Jurkat, Clone E6-1 (cell line): ENCODE measurements at regions not wholly inside any gene's neighbourhood (a gene's known extent, or its start where the extent isn't known, plus 50 kb on each side); places are given as distances from the start of the nearest gene placed in this dataset.
"Not testable (repeated sequence)": the region's sequence is repeated elsewhere in the genome, so short reads cannot be mapped to it uniquely, and the experiment has no call there.

Experiments
- DNase-seq: peaks from one replicate; pipeline ENCODE4 v3.0.0-alpha.2; 2011; ENCODE audit warnings: low read depth, low spot score
- H3K4me3 ChIP-seq: 2 replicates; pipeline ENCODE4 v1.5.1; 2011; ENCODE audit warnings: mild to moderate bottlenecking, low read length, control low read depth, moderate library complexity

DNA sequence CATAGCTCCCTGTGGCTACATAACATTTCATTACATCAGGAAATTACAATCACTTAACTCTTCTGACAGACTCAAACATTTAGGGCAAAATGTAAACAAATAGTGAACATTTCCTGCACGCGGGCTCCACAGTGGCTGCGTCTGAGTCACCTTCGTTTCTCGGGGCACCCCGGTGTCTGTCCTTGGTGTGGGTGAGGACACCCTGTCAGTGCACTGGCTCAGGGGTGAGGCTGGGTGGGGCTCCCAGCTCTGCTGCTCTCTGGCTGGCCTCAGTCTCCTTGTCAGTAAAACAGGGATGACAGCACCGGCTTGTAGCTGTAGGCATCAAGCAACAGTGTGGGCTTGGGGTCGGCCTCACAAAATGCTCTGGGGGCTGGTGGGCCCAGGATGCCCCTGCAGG lies 237.1 kb upstream of the SHH start:
- no peak for DNase-seq
- H3K4me3 ChIP-seq: no peak overlapping the region

DNA sequence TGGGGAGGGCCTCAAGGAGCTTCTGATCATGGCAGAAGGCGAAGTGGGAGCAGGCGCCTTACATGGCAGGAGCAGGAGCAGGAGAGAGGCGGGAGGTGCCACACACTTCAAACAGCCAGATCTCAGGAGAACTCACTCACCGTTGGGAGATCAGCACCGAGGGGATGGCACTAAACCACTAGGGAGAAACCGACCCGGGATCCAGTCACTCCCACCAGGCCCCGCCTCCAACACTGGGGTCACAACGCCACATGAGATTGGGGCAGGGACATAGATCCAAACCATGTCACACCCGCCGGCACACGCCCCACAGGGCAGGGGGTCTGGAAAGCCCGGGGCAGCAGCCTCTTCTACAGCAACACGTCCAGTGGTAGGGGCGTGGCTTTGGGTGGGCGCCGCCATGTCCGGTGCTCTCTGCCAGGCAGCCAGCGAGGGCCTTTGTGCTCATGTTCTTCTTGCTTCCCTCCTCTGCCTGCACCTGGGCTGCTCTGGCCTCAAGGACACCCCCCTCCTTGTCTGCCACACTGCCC lies 233.8 kb upstream of the SHH start:
- DNase-seq: no peak
- H3K4me3 ChIP-seq: no peak overlapping the region

GRCh38 chr7:156043416-156044178 lies 231.3 kb upstream of the SHH start:
- H3K4me3 ChIP-seq: no peak overlapping the region
- no peak for DNase-seq

DNA sequence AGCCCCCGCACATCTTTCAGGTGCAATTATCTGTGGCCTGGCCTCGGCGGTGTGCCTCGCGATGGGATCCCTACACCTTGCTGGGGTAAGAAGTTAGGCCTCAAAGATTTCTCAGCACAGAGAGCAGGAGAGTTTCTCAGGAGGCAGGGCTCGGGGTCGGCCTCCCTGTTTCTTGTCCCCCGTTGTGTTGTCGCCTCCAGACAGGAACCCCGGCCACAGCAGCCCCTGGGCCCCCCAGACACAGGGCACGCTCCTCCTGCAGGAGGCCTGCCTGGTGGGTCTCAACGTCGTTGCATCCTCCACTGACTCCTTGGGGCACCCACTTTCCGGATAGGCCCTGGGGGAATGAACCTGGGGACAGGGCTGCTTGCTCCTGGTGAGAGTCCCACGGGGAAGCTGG lies 229.1 kb upstream of the SHH start:
- no peak overlapping the region for H3K4me3 ChIP-seq
- no peak for DNase-seq

- no peak overlapping the region for H3K4me3 ChIP-seq
- DNase-seq: no peak
Observed at GRCh38 chr7:156039971-156040677, 227.9 kb upstream of the SHH start.

DNA sequence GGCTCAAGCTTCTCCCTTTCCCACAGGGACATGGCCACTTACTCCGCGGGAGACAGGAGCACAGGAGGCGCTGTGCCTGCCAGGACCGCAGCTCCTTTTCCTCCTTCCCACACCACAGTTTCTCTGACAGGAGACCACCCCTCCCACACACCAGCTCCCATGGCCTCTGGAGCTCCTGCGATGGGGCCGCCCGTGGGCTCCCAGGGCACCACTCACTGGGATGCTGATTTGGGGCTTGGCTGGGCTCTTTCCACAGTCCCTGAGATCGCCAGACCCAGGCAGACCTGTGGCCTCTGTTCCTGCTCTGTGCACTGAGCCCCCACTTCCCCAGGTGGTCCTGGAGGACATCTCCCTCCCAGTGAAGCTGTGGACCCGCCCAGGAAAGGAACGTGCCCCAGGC lies 226.9 kb upstream of the SHH start:
- H3K4me3 ChIP-seq: no peak overlapping the region
- DNase-seq: no peak

- no peak overlapping the region for H3K4me3 ChIP-seq
- DNase-seq: no peak
Observed at GRCh38 chr7:156038345-156038744, 226.1 kb upstream of the SHH start.

GRCh38 chr7:156036153-156036552 lies 223.9 kb upstream of the SHH start:
- DNase-seq: no peak
- no peak overlapping the region for H3K4me3 ChIP-seq

DNA sequence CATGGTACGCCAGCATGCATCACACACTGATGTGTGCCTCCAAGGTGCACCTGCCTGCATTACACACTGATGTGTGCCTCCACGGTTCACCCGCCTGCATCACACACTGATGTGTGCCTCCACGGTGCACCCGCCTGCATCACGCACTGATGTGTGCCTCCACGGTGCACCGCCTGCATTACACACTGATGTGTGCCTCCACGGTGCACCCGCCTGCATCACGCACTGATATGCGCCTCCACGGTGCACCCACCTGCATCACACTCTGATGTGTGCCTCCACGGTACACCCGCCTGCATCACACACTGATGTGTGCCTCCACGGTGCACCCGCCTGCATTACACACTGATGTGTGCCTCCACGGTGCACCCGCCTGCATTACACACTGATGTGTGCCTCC lies 223.1 kb upstream of the SHH start:
- not testable (repeated sequence) for DNase-seq, H3K4me3 ChIP-seq

- no peak overlapping the region for H3K4me3 ChIP-seq
- no peak for DNase-seq
Observed at GRCh38 chr7:156034397-156034796, 222.1 kb upstream of the SHH start.

GRCh38 chr7:156032973-156033372 lies 220.7 kb upstream of the SHH start:
- H3K4me3 ChIP-seq: no peak overlapping the region
- no peak for DNase-seq

GRCh38 chr7:156031679-156032478 lies 219.6 kb upstream of the SHH start:
- no peak overlapping the region for H3K4me3 ChIP-seq
- no peak for DNase-seq

DNA sequence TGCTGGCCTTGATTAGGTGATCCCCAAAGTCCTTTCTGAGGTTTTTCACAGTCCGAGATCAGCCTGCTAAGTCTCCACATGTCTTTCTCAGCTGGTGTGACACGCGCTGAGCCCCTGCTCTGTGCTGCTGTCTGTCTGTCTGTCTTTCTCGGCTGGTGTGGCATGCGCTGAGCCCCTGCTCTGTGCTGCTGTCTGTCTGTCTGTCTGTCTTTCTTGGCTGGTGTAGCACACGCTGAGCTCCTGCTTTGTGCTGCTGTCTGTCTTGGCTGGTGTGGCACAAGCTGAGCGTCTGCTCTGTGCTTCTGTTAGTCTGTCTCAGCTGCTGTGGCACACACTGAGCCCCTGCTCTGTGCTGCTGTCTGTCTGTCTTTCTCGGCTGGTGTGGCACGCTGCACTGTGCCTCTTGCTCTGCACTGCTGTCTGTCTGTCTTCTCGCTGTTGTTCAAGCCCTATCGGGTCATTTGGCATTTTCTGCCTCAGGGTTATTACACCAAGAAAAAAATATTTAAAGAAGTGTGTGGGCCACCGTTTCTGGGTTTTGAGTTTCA lies 217.3 kb upstream of the SHH start:
- no peak for DNase-seq
- H3K4me3 ChIP-seq: no peak overlapping the region

DNA sequence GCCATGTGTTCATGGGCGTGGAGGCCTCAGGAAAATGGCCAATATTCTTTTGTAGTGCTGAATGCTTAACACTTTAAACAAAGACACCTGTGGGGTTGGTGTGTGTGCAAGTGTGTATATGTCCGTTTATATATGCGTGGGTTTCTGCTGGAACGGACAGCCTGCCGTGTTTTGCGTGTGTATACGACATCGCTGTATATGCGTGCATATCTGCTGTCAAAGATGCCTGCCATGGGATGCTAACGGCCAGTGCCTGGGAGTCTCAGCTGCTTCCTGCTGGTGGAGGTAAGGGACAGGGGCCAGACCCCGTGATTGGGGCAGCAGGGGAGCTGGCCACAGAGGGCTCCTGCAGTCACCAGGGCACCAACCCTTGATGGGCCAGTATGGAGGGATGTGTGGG lies 216.3 kb upstream of the SHH start:
- no peak overlapping the region for H3K4me3 ChIP-seq
- DNase-seq: no peak

- H3K4me3 ChIP-seq: no peak overlapping the region
- DNase-seq: no peak
Observed at GRCh38 chr7:156027821-156028220, 215.6 kb upstream of the SHH start.

GRCh38 chr7:156026603-156027002 lies 214.3 kb upstream of the SHH start:
- H3K4me3 ChIP-seq: no peak overlapping the region
- DNase-seq: no peak

DNA sequence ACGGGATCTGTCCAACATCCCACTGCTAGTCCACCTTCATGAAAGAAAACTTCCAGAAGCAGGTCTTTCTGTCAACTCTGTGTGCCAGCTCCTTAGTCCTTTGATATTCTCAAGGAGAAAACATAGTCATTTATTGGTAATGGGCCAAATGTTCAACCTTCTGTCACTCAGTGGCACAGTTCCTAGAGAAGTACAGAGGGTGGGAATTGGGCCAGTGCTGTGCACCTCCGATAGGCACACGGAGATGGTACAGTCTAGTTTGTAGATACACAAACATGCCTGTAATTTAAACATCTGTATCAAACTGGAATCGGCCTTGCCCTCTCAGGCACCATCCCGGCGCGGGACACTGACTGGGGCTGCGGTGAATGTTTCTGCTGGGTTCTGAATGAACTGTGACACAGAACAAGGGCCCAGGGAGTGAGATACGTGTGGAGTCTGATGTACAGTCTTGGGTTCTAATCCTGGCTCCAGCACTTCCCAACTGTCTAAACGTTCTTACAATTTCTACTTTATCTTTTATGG lies 213.9 kb upstream of the SHH start:
- DNase-seq: no peak
- H3K4me3 ChIP-seq: no peak overlapping the region

DNA sequence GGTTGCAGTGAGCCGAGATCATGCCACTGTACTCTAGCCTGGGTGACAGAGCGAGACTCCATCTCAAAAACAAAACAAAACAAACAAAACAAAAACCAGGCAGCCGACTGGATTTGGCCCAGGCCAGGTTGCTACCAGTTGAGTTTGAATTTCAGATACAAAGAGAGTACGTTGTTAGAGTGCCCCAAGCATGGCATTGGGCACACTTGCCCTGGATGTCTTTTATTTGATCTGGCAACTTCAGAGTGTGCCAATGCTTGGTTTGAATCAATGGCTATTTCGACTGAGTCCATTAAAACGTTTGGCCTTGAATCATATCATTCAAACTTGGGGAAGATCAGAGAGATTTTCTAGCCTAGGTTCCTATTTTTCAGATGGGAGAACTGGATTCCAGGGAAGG lies 213.4 kb upstream of the SHH start:
- no peak for DNase-seq
- no peak overlapping the region for H3K4me3 ChIP-seq

DNA sequence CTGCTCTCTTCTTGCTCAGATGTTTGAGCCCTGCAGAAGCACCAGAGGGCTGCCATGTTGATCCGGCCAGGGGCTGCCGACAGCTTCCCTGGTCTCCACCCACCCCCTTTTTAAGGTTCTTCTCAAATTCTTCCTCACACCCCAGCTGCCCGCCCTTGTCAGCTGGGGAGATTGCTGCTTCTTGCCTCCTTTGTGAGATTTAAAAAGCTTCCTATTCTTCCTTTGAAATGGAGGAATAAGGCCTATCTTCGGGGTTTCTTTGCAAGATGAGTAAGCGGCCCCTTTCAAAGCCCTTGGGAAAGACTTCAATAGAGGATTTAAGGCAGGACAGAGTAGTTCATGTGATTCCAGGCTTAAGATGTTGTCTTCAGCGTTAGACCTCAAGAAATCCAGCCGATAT lies 211.9 kb upstream of the SHH start:
- DNase-seq: no peak
- H3K4me3 ChIP-seq: no peak overlapping the region
